Heart left ventricle (tissue), 16 donors: ENCODE measurements at regions not wholly inside any gene's neighbourhood (a gene's known extent, or its start where the extent isn't known, plus 50 kb on each side); places are given as distances from the start of the nearest gene placed in this dataset.
"Not testable (repeated sequence)": the region's sequence is repeated elsewhere in the genome, so short reads cannot be mapped to it uniquely, and the experiment has no call there.

Experiments
- ATAC-seq, 4 donors: fragments of 200-7000 bp; cut with Tn5 transposase; one replicate each; pipeline ENCODE4 v1.9.1; 2020 to 2022; ENCODE audit warnings: moderate library complexity in 4 of 4, mild to moderate bottlenecking in 3 of 4, moderate number of reproducible peaks in 1 of 4
- DNase-seq, 5 donors: peaks; one replicate each; pipeline ENCODE4 v3.0.0-alpha.2; 2020
- H3K27ac ChIP-seq, 12 donors: fragments of 200-600 bp; sonication (generic) in 4 of 12; one replicate each; pipeline versions ENCODE4 v1.5.0 to v1.8.0; 2016 to 2022; ENCODE audit warnings: mild to moderate bottlenecking in 2 of 12
- H3K27me3 ChIP-seq, 9 donors: fragments of 200-600 bp; sonication (generic) in 2 of 9; one replicate each; pipeline versions ENCODE4 v1.5.1 to v1.8.0; 2016 to 2022; ENCODE audit warnings: mild to moderate bottlenecking in 3 of 9
- H3K36me3 ChIP-seq, 9 donors: fragments of 200-600 bp; sonication (generic) in 2 of 9; one replicate each; pipeline versions ENCODE4 v1.5.0 to v1.8.0; 2018 to 2022; ENCODE audit warnings: mild to moderate bottlenecking in 2 of 9
- H3K4me1 ChIP-seq, 12 donors: fragments of 200-600 bp; sonication (generic) in 4 of 12; one replicate each; pipeline versions ENCODE4 v1.5.0 to v1.8.0; 2016 to 2022; ENCODE audit warnings: mild to moderate bottlenecking in 3 of 12
- H3K4me3 ChIP-seq, 12 donors: fragments of 200-600 bp; sonication (generic) in 4 of 12; one replicate each; pipeline versions ENCODE4 v1.5.0 to v1.8.0; 2017 to 2022; ENCODE audit warnings: mild to moderate bottlenecking in 9 of 12, moderate library complexity in 4 of 12
- H3K9me3 ChIP-seq, 12 donors: fragments of 200-600 bp; sonication (generic) in 4 of 12; one replicate each; pipeline versions ENCODE4 v1.5.0 to v1.8.0; 2016 to 2022; ENCODE audit warnings: mild to moderate bottlenecking in 1 of 12
- CTCF ChIP-seq, 12 donors: fragments of 200-600 bp; sonication (generic) in 4 of 12; IDR thresholded peaks; one replicate each; pipeline versions ENCODE4 v1.5.0 to v1.8.0; 2018 to 2022; ENCODE audit warnings: antibody characterized with exemption in 12 of 12, mild to moderate bottlenecking in 5 of 12
- POLR2A ChIP-seq, 2 donors: fragments of 450-650 bp; IDR thresholded peaks; one replicate each; pipeline ENCODE4 v1.6.1; 2017; ENCODE audit warnings: antibody characterized with exemption in 2 of 2, mild to moderate bottlenecking in 2 of 2, moderate library complexity in 2 of 2
- WGBS, 4 donors: extraction: QIAGEN DNeasy Blood & Tissue Kit in 2 of 4; methylation state at CpG; one replicate each; pipeline versions ENCODE4 v1.1.5 to v1.1.7; 2013 to 2018; 5-methylcytosine and 5-hydroxymethylcytosine counted together
- intact Hi-C, 10 donors: fragments of 100-400 bp; cut with DNase I; formaldehyde crosslinking; loops; one replicate each; pipeline versions ENCODE4 v1.11.1 to v1.14.2; 2022
- donor health status: ischemic (EF 13 %, LVEDD 7.1; RV severe dilation, severe dysfunction).
- donor health status: healthy with polysubstance abuse.
- donor health status: DM: no; HTN: yes; CAD: no.
- donor health status: DM: no; HTN: no; CAD: no.
- donor health status: ischemic (EF 25% LVEDD 6.9; RV normal size, moderate dysfunction).
- donor health status: ischemic (EF 25% LVEDD 5.7; RV mildly dilated, moderate dysfunction).
- donor health status: healthy.
- donor health status: DM: yes; HTN: yes; CAD: no.
- donor health status: ischemic (EF 35%, LVEDD 5.7; RV mildly dilated, moderate dysfunction).
- donor health status: nonischemic (EF 11% LVEDD 7.7; RV severe dilation, severe dysfunction).
- donor health status: DM: yes; HTN: yes; CAD: no.
- donor health status: PGD.
- donor health status: ischemic (EF 29% LVEDD 5.4; RV normal size, mild dysfunction).
- donor health status: nonischemic (EF 23%, LVEDD 6.1; RV moderate dilation, normal function).

GRCh38 chr2:160825433-160825832, 331.8 kb upstream of the RBMS1 start:
- no peak overlapping the region for H3K27ac ChIP-seq
- no peaks in the 10 kb centered on the region for H3K36me3 ChIP-seq
- DNase-seq (no peak), ATAC-seq (no peak)
- H3K4me3 ChIP-seq, result no peak overlapping the region
- peaks cover 0 to 52% (median 22%) of the 10 kb centered on the region in 12 donors for H3K9me3 ChIP-seq
- TF ChIP-seq CTCF (IDR thresholded peaks at IDR 0.05) (no peak), POLR2A (IDR thresholded peaks at IDR 0.05) (no peak)
- no peaks in the 10 kb centered on the region for H3K27me3 ChIP-seq
- no peaks in the 10 kb centered on the region for H3K4me1 ChIP-seq
- WGBS, 4 donors, result 93 to 98% (median 95%) methylated on average over 1 of the region's 1 CpG
- intact Hi-C loops, result no loop called here

DNA sequence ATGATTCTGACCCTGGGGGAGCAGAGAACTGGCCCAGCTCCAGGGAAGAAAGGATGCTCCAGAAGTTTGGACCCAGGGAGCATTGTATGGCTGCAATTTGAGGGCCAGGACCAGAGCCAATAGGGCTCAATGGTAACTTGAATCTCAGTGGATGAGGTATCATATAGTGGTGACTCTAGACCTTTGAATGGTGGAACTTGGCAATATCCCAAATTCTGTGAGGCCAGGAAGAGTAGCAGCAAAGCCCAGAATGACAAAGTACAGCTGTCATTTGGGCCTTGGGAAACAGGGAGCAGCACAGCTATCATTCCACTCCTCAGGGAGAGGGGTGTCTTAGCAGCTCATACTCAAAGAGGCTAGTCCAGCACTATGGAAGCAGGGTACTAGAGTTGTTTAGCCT, 332.9 kb upstream of the RBMS1 start:
- Histone ChIP-seq H3K4me1 (no peaks in the 10 kb centered on the region), H3K9me3 (peaks cover 0 to 54% (median 22%) of the 10 kb centered on the region in 12 donors), H3K36me3 (no peaks in the 10 kb centered on the region), H3K27ac (no peak overlapping the region), H3K4me3 (no peak overlapping the region), H3K27me3 (no peaks in the 10 kb centered on the region)
- ATAC-seq (no peak), DNase-seq (peak in 2 of 5 donors; percentile 33 to 47)
- intact Hi-C loops, result no loop called here
- TF ChIP-seq POLR2A (IDR thresholded peaks at IDR 0.05) (no peak), CTCF (IDR thresholded peaks at IDR 0.05) (no peak)

- Histone ChIP-seq H3K27ac (no peak overlapping the region), H3K4me3 (no peak overlapping the region), H3K9me3 (peaks cover 0 to 46% (median 22%) of the 10 kb centered on the region in 12 donors), H3K4me1 (no peaks in the 10 kb centered on the region), H3K27me3 (no peaks in the 10 kb centered on the region), H3K36me3 (no peaks in the 10 kb centered on the region)
- DNase-seq (peak in 1 of 5 donors; percentile 33), ATAC-seq (no peak)
- 81 to 91% (median 83%) methylated on average over 3 of the region's 3 CpGs for WGBS, 4 donors
- TF ChIP-seq POLR2A (IDR thresholded peaks at IDR 0.05), result no peak
- TF ChIP-seq CTCF (IDR thresholded peaks at IDR 0.05), result no peak
- intact Hi-C loops, result no loop called here
Observed at GRCh38 chr2:160828076-160828475, 332.2 kb upstream of the TANK start.

DNA sequence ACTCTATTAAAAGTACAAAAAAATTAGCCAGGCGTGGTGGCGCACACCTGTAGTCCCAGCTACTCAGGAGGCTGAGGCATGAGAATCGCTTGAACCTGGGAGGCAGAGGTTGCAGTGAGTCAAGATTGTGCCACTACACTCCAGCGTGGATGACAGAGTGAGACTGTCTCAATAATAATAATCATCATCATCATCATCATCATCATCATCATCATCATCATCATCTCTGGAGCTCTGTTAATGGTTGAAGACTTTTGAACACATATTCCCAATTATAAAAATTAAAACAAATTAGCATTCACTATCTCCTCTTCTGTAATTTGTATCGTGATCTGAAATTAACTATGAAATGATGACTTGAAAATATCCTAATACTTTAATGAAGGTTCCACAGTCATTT, 327.8 kb upstream of the TANK start:
- H3K27ac ChIP-seq, intact Hi-C loops, H3K4me1 ChIP-seq, ATAC-seq, H3K4me3 ChIP-seq, H3K36me3 ChIP-seq, DNase-seq, H3K27me3 ChIP-seq: not testable (repeated sequence)
- WGBS, 4 donors, result 97 to 99% (median 99%) methylated on average over 5 of the region's 5 CpGs
- H3K9me3 ChIP-seq, result peaks cover 0 to 16% (median 0%) of the 10 kb centered on the region in 12 donors

DNA sequence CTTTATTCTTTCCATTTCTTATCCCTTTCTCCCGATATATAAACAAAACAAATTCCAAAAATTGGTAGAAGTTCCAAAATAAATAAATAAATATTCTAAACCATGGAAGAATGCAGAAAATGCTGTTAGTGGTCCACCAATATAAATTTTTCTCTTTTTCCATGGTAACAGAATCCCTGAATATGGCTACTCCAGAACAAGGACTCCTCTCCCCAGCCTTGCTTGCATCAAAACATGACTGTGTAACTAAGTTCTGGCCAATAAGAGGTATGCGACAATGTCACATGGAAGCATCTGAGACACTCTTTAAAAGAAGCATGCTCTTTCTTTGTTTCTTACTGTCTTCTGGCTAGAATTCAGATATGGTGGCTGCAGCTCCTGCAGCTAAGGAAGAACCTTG, 325.1 kb upstream of the TANK start:
- WGBS, 4 donors, result 48 to 96% (median 84%) methylated on average over 2 of the region's 2 CpGs
- Histone ChIP-seq H3K4me3 (no peak overlapping the region), H3K27ac (no peak overlapping the region), H3K4me1 (no peaks in the 10 kb centered on the region), H3K36me3 (no peaks in the 10 kb centered on the region), H3K9me3 (peaks cover 0 to 5% (median 0%) of the 10 kb centered on the region in 12 donors), H3K27me3 (no peaks in the 10 kb centered on the region)
- no peak for TF ChIP-seq POLR2A (IDR thresholded peaks at IDR 0.05)
- no peak for TF ChIP-seq CTCF (IDR thresholded peaks at IDR 0.05)
- DNase-seq (no peak), ATAC-seq (no peak)
- intact Hi-C loops, result no loop called here
